GM12878 (cell line): ENCODE measurements at regions not wholly inside any gene's neighbourhood (a gene's known extent, or its start where the extent isn't known, plus 50 kb on each side); places are given as distances from the start of the nearest gene placed in this dataset.

Source experiments
- ATAC-seq: fragments of 200-7000 bp; cut with Tn5 transposase; 3 replicates; pipeline ENCODE4 v1.9.1; 2020; ENCODE audit warnings: mild to moderate bottlenecking, moderate library complexity
- BruUV-seq: library from RNA; stranded (reverse); fragments of 400-500 nt; replicated peaks from 2 replicates; lab custom pipeline; 2021; lab: Mats Ljungman, UMichigan
- CTCF ChIA-PET: fragments of 300-600 bp; sonication (Branson Sonifier 250); formaldehyde crosslinking; extraction: SDS; loops from one replicate; lab custom pipeline; 2021; ENCODE audit warnings: inconsistent platforms; lab: Yijun Ruan, JAX
- POLR2A ChIA-PET: fragments of 350-600 bp; formaldehyde crosslinking; extraction: SDS; loops from one replicate; lab custom pipeline; 2021; ENCODE audit warnings: inconsistent platforms; lab: Charles Lee
- RAD21 ChIA-PET: fragments of 300-600 bp; sonication (Branson Sonifier 250); formaldehyde crosslinking; loops from one replicate; lab custom pipeline; 2023; ENCODE audit warnings: antibody characterized with exemption; ENCODE audit not compliant: unreplicated experiment; lab: Charles Lee
- SMC1A ChIA-PET: fragments of 300-600 bp; sonication (Branson Sonifier 250); formaldehyde crosslinking; loops from one replicate; lab custom pipeline; 2023; ENCODE audit not compliant: unreplicated experiment, uncharacterized antibody; lab: Charles Lee
- DNase-seq: peaks from one replicate; pipeline ENCODE4 v3.0.0-alpha.2; 2011; ENCODE audit warnings: low read depth, low spot score
- FAIRE-seq: peaks from 3 replicates; lab custom pipeline; 2011; peaks lifted over from hg19 to GRCh38; lab: Jason Lieb, UNC
- H2AFZ ChIP-seq: 2 replicates; pipeline ENCODE4 v1.6.0; 2011; ENCODE audit warnings: low read depth, low read length, control low read depth; ENCODE audit not compliant: control insufficient read depth
- H3K27ac ChIP-seq: 2 replicates; pipeline ENCODE4 v1.5.1; 2011; ENCODE audit warnings: control low read depth; ENCODE audit not compliant: control insufficient read depth, insufficient read depth
- H3K27me3 ChIP-seq, 2 experiments: replicated peaks in 1 of 2; 2 replicates each; pipeline versions ENCODE4 v1.6.0 to v1.6.1; 2011; ENCODE audit warnings: low read length in 1 of 2; ENCODE audit not compliant: control insufficient read depth in 2 of 2, insufficient read depth in 2 of 2
- H3K36me3 ChIP-seq, 2 experiments: 2 replicates each; pipeline ENCODE4 v1.5.1; 2011; ENCODE audit warnings: low read length in 1 of 2; ENCODE audit not compliant: control insufficient read depth in 2 of 2, insufficient read depth in 2 of 2
- H3K4me1 ChIP-seq: 2 replicates; pipeline ENCODE4 v1.6.1; 2011; ENCODE audit warnings: mild to moderate bottlenecking, low read length, moderate library complexity, mixed read lengths; ENCODE audit not compliant: control insufficient read depth, insufficient read depth
- H3K4me2 ChIP-seq: 2 replicates; pipeline ENCODE4 v1.6.0; 2011; ENCODE audit warnings: control low read depth; ENCODE audit not compliant: control insufficient read depth, insufficient read depth
- H3K4me3 ChIP-seq: fragments of 200-600 bp; sonication (generic); 2 replicates; pipeline ENCODE4 v1.5.1; 2016
- H3K79me2 ChIP-seq: 2 replicates; pipeline ENCODE4 v1.6.0; 2011; ENCODE audit warnings: low read length; ENCODE audit not compliant: control insufficient read depth, insufficient read depth
- H3K9ac ChIP-seq: 2 replicates; pipeline ENCODE4 v1.8.0; 2011; ENCODE audit warnings: low read length, control low read depth, mixed read lengths; ENCODE audit not compliant: control insufficient read depth, insufficient read depth
- H3K9me3 ChIP-seq: replicated peaks from 3 replicates; pipeline ENCODE4 v1.5.1; 2011; ENCODE audit warnings: mild to moderate bottlenecking, low read length; ENCODE audit not compliant: control insufficient read depth, insufficient read depth
- H4K20me1 ChIP-seq: 2 replicates; pipeline ENCODE4 v1.6.0; 2011; ENCODE audit not compliant: control insufficient read depth, insufficient read depth
- HDGF ChIP-seq: fragments of 450-650 bp; IDR thresholded peaks from 2 replicates; pipeline ENCODE4 v1.6.1; 2016; ENCODE audit warnings: antibody characterized with exemption
- JUNB ChIP-seq: IDR thresholded peaks from 2 replicates; pipeline ENCODE4 v1.6.1; 2016; ENCODE audit warnings: antibody characterized with exemption, mild to moderate bottlenecking
- NFIC ChIP-seq: IDR thresholded peaks from 2 replicates; pipeline ENCODE4 v1.6.1; 2012; ENCODE audit warnings: low read depth, mild to moderate bottlenecking, inconsistent platforms, low read length, moderate library complexity
- POLR2A ChIP-seq: IDR thresholded peaks from 2 replicates; pipeline ENCODE4 v1.6.1; 2011; ENCODE audit warnings: low read depth, mild to moderate bottlenecking, low read length
- POLR2AphosphoS5 ChIP-seq: IDR thresholded peaks from 2 replicates; pipeline ENCODE4 v1.6.1; 2011; ENCODE audit warnings: mild to moderate bottlenecking, low read length, inconsistent platforms
- RELA ChIP-seq: fragments of 450-650 bp; IDR thresholded peaks from 2 replicates; pipeline ENCODE4 v1.8.0; 2014; ENCODE audit warnings: borderline replicate concordance; ENCODE audit not compliant: partially characterized antibody
- RFX5 ChIP-seq: IDR thresholded peaks from 2 replicates; pipeline ENCODE4 v1.6.1; 2011; ENCODE audit warnings: low read depth, low read length, improper control_type of control experiment
- TBL1XR1 ChIP-seq: IDR thresholded peaks from 2 replicates; pipeline ENCODE4 v1.6.1; 2012; ENCODE audit warnings: low read depth, low read length, improper control_type of control experiment
- WGBS: methylation state at CpG from one replicate; pipeline ENCODE4 v1.1.6; 2016; ENCODE audit warnings: low lambda C conversion rate; ENCODE audit not compliant: insufficient replicate concordance, insufficient coverage; ENCODE audit errors: missing lambda C conversion rate; 5-methylcytosine and 5-hydroxymethylcytosine counted together
- in situ Hi-C: fragments of 300-500 bp; cut with MboI; formaldehyde crosslinking; loops from 9 replicates; pipeline ENCODE4 v1.14.3; 2018; ENCODE audit warnings: mixed read lengths
- intact Hi-C: fragments of 100-400 bp; cut with micrococcal nuclease; formaldehyde crosslinking; loops from one replicate; pipeline ENCODE4 v1.14.2; 2022; ENCODE audit not compliant: unreplicated experiment
- TF ChIP-seq, protein P1 (sequence below): IDR thresholded peaks from 2 replicates; pipeline ENCODE4 v1.6.1; 2012; ENCODE audit warnings: low read depth, low read length, improper control_type of control experiment

- POLR2A ChIA-PET: interaction anchor here (0.6 kb wide), 1 partner anchor 1414 kb away, joined by 5 read pairs; no protein-coding TSS in a partner anchor
- CTCF ChIA-PET: interaction anchor here (0.6 to 1.8 kb wide), 2 partner anchors 10 to 49 kb away, joined by 4 read pairs; no protein-coding TSS in a partner anchor
- Histone ChIP-seq H3K36me3 (no peaks in the 10 kb centered on the region), H3K27me3 (peaks cover 0 to 3% of the 10 kb centered on the region in 2 experiments; a peak in 1 of 4 replicates), H4K20me1 (no peaks in the 10 kb centered on the region), H3K9ac (no peak overlapping the region), H3K4me2 (no peak overlapping the region), H3K27ac (no peak overlapping the region), H3K9me3 (no peaks in the 10 kb centered on the region), H2AFZ (no peak overlapping the region)
- RAD21 ChIA-PET: no interaction called here
- SMC1A ChIA-PET: no interaction called here
- in situ Hi-C loops: no loop called here
- 0% methylated on average over 1 of the region's 1 CpG for WGBS
- BruUV-seq: no TSS peak
- ATAC-seq: no peak
- intact Hi-C loops: no loop called here
- TF ChIP-seq RFX5 (no peak), HDGF (no peak), JUNB (no peak), RELA (no peak), TBL1XR1 (no peak), POLR2AphosphoS5 (no peak), POLR2A (no peak), NFIC (no peak)
- TF ChIP-seq, protein P1, sequence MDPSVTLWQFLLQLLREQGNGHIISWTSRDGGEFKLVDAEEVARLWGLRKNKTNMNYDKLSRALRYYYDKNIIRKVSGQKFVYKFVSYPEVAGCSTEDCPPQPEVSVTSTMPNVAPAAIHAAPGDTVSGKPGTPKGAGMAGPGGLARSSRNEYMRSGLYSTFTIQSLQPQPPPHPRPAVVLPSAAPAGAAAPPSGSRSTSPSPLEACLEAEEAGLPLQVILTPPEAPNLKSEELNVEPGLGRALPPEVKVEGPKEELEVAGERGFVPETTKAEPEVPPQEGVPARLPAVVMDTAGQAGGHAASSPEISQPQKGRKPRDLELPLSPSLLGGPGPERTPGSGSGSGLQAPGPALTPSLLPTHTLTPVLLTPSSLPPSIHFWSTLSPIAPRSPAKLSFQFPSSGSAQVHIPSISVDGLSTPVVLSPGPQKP: no peak
- TF ChIP-seq, all 136 proteins: peak for 0
- FAIRE-seq: no peak
- Histone ChIP-seq H3K79me2 (no peaks in the 10 kb centered on the region), H3K4me1 (no peaks in the 10 kb centered on the region), H3K4me3 (no peak overlapping the region)
- no peak for DNase-seq
Measured at GRCh38 chr18:24678107-24678506, 217.7 kb downstream of the HRH4 start.
